ENCODE measurements at regions not wholly inside any gene's neighbourhood (a gene's known extent, or its start where the extent isn't known, plus 50 kb on each side); places are given as distances from the start of the nearest gene placed in this dataset.

DNA sequence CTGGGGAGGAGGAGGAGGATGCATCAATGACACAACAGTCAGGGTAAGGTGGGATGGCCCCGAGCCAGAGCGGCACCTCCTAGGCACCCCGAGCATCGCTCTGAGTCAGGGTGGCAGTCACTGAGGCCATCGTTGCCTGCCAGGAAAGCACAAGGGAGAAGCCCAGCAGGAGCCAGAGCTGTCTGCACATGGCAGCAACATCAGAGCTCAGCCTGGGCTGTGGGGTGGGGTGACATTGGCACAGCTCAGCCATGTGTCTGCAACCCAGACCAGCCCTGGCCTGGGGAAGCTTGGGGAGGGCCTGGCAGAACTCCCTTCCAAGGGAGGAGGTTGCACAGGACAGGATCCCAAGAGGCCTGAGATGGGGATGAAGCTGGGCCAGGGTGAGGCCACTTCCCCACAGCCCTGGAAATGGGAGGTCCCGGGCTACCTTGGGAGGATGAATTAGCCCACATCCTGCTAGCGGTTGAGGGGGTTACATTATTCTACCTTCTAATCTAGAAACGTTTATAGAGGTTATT lies 255.6 kb downstream of the MAFB start:
- H3K4me3 ChIP-seq (ENCODE audit: low read depth, low read length) = no peak overlapping the region
- TF ChIP-seq, protein P1, sequence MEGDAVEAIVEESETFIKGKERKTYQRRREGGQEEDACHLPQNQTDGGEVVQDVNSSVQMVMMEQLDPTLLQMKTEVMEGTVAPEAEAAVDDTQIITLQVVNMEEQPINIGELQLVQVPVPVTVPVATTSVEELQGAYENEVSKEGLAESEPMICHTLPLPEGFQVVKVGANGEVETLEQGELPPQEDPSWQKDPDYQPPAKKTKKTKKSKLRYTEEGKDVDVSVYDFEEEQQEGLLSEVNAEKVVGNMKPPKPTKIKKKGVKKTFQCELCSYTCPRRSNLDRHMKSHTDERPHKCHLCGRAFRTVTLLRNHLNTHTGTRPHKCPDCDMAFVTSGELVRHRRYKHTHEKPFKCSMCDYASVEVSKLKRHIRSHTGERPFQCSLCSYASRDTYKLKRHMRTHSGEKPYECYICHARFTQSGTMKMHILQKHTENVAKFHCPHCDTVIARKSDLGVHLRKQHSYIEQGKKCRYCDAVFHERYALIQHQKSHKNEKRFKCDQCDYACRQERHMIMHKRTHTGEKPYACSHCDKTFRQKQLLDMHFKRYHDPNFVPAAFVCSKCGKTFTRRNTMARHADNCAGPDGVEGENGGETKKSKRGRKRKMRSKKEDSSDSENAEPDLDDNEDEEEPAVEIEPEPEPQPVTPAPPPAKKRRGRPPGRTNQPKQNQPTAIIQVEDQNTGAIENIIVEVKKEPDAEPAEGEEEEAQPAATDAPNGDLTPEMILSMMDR (IDR thresholded peaks at IDR 0.05; ENCODE audit: low read depth, low read length, missing control alignments) = no peak
- no peak for DNase-seq (ENCODE audit: low read depth)
- in situ Hi-C loops (cut with HindIII; ENCODE audit: low sequenced_read_pairs) = no loop called here

DNA sequence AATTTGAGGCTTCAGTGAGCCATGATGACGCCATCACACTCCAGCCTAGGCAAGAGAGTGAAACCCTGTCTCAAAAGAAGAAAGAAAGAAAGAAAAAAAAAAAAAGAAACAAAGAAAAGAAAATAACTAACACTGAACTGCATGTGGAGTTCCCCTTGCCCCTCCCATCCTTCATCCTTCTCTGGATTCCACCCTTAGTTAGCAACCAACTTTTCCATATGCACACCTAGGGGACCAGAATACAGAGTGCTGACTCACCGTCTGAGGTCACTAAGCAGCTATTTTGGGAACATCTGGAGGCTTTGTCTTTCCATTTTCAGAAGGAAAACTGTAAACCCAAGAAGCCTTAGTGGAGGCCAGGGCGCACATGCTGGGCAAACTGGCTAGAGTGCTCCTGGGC lies 257.4 kb downstream of the MAFB start:
- TF ChIP-seq, protein P1 (IDR thresholded peaks at IDR 0.05; ENCODE audit: low read depth, low read length, missing control alignments) = no peak
- DNase-seq (ENCODE audit: low read depth) = no peak
- H3K4me3 ChIP-seq (ENCODE audit: low read depth, low read length) = no peak overlapping the region
- in situ Hi-C loops (cut with HindIII; ENCODE audit: low sequenced_read_pairs) = no loop called here

DNA sequence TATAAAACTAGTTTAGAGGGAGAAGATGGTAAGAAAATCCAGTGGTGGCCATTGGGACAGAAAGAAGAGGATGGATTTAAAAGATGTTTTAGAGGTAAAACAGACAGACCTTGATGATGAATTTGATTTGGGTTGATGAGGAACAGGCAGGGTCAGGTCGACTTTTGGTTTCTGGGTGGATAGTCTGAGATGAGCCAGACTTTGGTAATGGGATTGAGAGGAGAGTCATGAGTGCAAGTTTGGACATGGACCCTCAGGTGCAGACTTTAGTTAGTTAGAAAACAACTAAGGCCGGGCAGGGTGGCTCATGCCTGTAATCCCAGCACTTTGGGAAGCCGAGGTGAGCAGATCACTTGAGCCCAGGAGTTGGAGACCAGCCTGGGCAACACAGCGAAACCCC lies 257.9 kb downstream of the MAFB start:
- in situ Hi-C loops (cut with HindIII; ENCODE audit: low sequenced_read_pairs) = no loop called here
- DNase-seq (ENCODE audit: low read depth) = no peak
- TF ChIP-seq, protein P1 (IDR thresholded peaks at IDR 0.05; ENCODE audit: low read depth, low read length, missing control alignments) = no peak
- H3K4me3 ChIP-seq (ENCODE audit: low read depth, low read length) = no peak overlapping the region

DNA sequence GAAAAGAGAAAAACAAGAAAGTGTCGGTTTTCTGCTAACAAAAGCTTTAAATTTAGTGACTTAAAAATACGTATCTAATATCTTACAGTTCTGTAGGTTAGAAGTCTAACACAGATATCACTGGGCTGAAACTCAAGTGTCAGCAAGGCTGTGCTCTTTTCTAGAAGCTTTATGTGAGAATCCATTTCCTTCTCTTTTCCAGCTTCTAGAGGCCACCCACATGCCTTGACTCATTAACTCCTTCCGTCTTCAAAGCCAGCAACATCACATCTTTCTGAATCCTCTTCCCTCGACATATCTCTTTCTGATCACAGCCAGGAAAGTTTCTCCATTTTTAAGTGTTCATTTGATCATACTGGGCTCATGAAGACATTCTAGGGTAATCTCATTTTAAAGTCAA lies 262.0 kb downstream of the MAFB start:
- no peak overlapping the region for H3K4me3 ChIP-seq (ENCODE audit: low read depth, low read length)
- TF ChIP-seq, protein P1 (IDR thresholded peaks at IDR 0.05; ENCODE audit: low read depth, low read length, missing control alignments) = no peak
- no peak for DNase-seq (ENCODE audit: low read depth)
- in situ Hi-C loops (cut with HindIII; ENCODE audit: low sequenced_read_pairs) = no loop called here

DNA sequence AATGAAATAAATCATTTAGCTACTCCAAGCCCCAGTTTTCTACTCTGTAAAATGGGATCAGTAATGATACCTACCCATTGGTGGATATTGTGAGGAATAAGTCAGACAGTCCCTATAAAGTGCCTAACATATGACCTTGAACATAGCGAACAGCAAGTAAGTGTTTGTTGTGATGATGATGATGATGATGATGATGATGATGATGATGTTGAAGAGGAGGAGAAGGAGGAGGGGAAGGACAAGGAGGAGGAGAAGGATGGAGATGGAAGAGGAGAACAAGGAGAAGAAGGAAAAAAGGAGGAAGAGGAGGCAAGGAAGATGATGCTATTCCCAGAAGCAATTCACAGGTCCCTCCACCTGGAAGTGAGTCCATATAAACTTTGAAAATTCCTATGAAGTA lies 264.3 kb downstream of the MAFB start:
- TF ChIP-seq, protein P1 (IDR thresholded peaks at IDR 0.05; ENCODE audit: low read depth, low read length, missing control alignments) = no peak
- in situ Hi-C loops (cut with HindIII; ENCODE audit: low sequenced_read_pairs) = no loop called here
- no peak overlapping the region for H3K4me3 ChIP-seq (ENCODE audit: low read depth, low read length)
- DNase-seq (ENCODE audit: low read depth) = no peak

DNA sequence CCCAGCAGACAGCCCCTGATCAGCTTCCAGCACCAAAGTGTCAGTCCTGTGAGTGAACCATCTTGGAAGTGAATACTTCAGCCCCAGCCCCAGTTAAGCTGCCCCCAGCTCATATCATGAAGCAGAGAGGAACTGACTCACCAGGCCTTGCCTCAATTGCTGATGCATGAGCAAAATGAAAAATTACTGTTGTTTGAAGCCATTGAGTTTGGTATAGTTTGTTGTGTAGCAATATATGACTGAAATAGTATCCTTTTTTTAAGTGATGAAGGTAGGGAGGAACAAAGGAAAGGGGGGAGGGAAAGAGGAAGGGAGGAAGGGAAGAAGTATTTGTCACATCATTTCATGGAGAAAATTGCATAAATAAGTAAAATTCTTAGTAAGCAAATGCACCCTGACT lies 266.4 kb downstream of the MAFB start:
- TF ChIP-seq, protein P1 (IDR thresholded peaks at IDR 0.05; ENCODE audit: low read depth, low read length, missing control alignments) = no peak
- no peak for DNase-seq (ENCODE audit: low read depth)
- no peak overlapping the region for H3K4me3 ChIP-seq (ENCODE audit: low read depth, low read length)
- in situ Hi-C loops (cut with HindIII; ENCODE audit: low sequenced_read_pairs) = no loop called here

DNA sequence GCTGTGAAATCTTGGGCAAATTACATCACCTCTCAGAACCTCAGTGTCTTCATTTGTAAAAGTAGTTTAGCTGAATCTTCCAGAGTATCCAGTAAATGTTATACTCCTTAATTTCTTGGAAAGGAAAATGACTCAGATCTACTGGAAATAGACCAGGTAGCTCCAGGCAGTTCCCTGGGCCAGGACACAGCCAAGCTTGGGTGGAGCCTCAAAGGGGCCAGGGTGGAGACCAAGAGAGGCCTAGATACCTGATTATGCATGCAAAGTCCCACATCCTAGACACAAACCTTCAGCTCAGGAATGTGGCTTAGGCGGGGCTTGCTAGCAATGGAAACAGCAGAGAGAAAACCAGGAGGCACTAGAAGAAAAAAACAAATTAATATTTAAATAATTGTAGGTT lies 272.8 kb downstream of the MAFB start:
- TF ChIP-seq, protein P1 (IDR thresholded peaks at IDR 0.05; ENCODE audit: low read depth, low read length, missing control alignments) = no peak
- no peak for DNase-seq (ENCODE audit: low read depth)
- no peak overlapping the region for H3K4me3 ChIP-seq (ENCODE audit: low read depth, low read length)
- in situ Hi-C loops (cut with HindIII; ENCODE audit: low sequenced_read_pairs) = no loop called here
